ENCODE measurements at regions not wholly inside any gene's neighbourhood (a gene's known extent, or its start where the extent isn't known, plus 50 kb on each side); places are given as distances from the start of the nearest gene placed in this dataset.

DNA sequence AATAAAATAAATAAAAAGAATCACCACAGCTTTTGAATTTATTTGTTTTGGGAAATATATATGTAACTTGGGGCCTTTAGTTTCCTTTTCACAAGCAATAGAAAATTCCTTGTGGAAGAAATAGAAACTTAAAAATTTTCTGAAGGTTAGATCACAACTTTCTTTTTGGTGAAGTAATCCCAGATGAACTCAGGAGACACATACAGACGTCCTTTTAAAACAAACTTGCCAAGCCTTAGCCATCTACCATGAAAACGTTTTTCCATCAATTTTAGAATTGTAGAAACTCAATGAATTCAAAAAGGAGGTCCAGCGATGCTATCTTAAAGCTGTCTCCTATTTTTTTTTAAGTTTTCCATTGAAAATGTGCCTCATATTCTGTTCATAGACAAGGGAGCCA lies 225.6 kb downstream of the ASXL3 start:
- Mint-ChIP-seq H3K4me3 (ENCODE audit: low read depth) (no peak overlapping the region), H3K27me3 (no peaks in the 10 kb centered on the region), H3K4me1 (ENCODE audit: low read depth) (peaks cover 20% of the 10 kb centered on the region), H3K36me3 (ENCODE audit: insufficient read depth) (no peaks in the 10 kb centered on the region), H3K27ac (peak overlapping the region; percentile 80), H3K9me3 (ENCODE audit: low read depth) (peaks cover 3% of the 10 kb centered on the region)
- TF ChIP-seq, protein P1, sequence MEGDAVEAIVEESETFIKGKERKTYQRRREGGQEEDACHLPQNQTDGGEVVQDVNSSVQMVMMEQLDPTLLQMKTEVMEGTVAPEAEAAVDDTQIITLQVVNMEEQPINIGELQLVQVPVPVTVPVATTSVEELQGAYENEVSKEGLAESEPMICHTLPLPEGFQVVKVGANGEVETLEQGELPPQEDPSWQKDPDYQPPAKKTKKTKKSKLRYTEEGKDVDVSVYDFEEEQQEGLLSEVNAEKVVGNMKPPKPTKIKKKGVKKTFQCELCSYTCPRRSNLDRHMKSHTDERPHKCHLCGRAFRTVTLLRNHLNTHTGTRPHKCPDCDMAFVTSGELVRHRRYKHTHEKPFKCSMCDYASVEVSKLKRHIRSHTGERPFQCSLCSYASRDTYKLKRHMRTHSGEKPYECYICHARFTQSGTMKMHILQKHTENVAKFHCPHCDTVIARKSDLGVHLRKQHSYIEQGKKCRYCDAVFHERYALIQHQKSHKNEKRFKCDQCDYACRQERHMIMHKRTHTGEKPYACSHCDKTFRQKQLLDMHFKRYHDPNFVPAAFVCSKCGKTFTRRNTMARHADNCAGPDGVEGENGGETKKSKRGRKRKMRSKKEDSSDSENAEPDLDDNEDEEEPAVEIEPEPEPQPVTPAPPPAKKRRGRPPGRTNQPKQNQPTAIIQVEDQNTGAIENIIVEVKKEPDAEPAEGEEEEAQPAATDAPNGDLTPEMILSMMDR (IDR thresholded peaks at IDR 0.05; ENCODE audit: unreplicated experiment) = no peak
- DNase-seq (ENCODE audit: low spot score, unreplicated experiment) = no peak

DNA sequence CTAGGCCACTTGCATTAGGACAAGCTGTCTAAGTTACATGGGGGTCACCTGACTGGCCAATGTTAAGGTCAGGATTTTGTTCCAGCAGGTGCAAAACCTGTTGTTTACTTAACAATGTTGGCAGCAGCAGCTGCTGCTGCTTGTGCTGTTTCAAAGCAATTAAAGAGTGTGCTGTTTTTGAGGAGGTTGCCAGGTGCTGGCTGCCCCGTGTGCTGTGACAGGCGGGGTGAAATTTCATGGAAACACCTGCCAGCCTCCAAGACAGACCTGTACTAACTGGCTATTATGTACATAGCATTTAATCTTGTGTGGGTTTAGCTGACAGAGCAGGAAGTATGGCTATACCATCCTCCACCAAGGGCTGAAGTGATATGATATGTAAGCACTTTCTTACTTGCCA lies 224.9 kb downstream of the ASXL3 start:
- peak; percentile 11 for DNase-seq (ENCODE audit: low spot score, unreplicated experiment)
- peaks cover 20% of the 10 kb centered on the region for H3K4me1 Mint-ChIP-seq (ENCODE audit: low read depth)
- H3K27ac Mint-ChIP-seq = peak overlapping the region; percentile 94
- H3K4me3 Mint-ChIP-seq (ENCODE audit: low read depth) = no peak overlapping the region
- H3K36me3 Mint-ChIP-seq (ENCODE audit: insufficient read depth) = no peaks in the 10 kb centered on the region
- H3K27me3 Mint-ChIP-seq = no peaks in the 10 kb centered on the region
- peaks cover 3% of the 10 kb centered on the region for H3K9me3 Mint-ChIP-seq (ENCODE audit: low read depth)
- TF ChIP-seq, protein P1 (IDR thresholded peaks at IDR 0.05; ENCODE audit: unreplicated experiment) = no peak
